GM18909 (cell line): ENCODE measurements at regions not wholly inside any gene's neighbourhood (a gene's known extent, or its start where the extent isn't known, plus 50 kb on each side); places are given as distances from the start of the nearest gene placed in this dataset.
"Not testable (repeated sequence)": the region's sequence is repeated elsewhere in the genome, so short reads cannot be mapped to it uniquely, and the experiment has no call there.

Source experiments
- ATAC-seq: cut with Tn5 transposase; IDR thresholded peaks from one replicate; pipeline ENCODE4 v1.9.1; 2021; ENCODE audit warnings: mild to moderate bottlenecking; ENCODE audit not compliant: unreplicated experiment, poor library complexity

DNA sequence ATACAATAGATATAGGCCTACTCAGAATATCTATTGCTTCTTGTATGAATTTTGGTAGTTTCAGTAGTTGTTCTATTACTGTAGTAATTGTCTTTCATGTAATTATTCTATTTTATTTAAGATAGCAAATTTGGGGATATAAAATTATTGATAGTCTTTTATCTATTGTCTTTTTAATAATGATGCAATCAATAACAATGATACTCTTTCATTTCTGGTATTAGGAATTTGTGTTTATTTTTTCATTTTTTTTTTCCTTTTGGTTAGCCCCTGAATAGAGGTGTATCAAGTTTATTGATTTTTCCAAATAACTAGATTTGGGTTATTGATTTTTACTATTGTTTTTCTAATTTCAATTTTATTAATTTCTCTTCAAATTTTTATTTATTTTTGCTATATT, 1503.7 kb downstream of the REEP3 start:
- no peak for ATAC-seq

GRCh38 chr10:65030263-65030662, 1509.1 kb downstream of the REEP3 start:
- no peak for ATAC-seq

DNA sequence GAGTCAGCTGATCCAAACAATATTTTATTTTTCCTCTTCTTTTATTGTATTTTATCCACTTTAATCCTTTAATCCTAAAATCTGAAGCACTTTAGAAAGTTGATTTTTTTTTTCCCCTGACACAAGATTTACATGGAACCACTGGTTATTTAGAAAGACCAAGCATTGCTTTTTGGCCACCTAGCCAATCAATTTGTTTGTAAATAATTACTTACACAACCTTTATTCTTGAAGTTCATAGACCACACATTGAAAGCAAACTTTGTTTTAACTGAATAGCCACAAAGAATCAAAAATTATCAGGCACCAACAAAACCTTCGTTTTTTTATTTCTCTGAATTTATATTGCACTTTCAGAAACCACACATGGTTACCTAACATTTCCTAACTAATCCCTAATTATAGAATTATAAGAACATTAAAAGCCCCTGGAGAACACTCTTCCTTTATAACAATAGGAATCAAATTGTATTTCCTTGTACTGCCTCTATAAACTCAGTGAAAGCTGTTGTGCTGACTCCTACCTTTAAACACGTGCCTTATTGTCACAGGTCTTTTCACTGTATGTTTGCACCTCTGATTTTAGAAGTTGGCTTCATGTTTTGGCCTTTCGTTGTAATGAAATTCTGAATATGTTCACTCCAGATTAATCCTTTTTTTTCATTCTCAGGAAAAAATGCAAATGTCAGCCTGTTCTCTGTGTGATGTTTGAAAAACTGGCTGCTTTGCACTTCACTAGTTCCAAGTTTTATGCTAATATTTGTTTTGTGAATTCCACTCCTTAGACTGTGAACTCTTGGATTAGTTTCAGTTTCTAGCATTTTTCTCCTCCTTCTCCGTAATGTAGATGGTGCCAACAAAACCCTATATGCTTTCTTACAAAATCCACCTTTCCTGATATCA, 1511.9 kb downstream of the REEP3 start:
- no peak for ATAC-seq

DNA sequence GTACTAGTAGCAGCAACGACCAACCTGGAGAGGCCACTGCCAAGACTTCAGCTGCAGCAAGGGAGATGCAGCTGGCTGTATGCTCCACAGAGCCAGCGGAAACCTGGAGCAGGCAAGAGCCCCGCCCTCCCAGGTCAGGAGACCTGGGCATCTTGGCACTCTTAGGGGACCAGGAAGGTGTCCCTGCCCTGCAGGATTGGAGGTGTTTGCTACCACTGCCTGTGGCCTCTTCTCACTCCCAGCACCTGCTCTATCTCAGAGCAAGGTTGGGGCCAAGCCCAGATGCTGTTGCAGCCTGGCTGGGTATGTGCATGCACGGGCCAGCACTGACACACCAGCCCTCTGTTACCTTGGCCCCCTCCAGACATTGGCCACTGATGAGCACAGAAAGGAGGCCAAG, 1512.8 kb downstream of the REEP3 start:
- ATAC-seq, result no peak

- no peak for ATAC-seq
These were observed 1519.6 kb downstream of the REEP3 start for GRCh38 chr10:65040796-65041195.

GRCh38 chr10:65041307-65041706, 1520.1 kb downstream of the REEP3 start:
- no peak for ATAC-seq

DNA sequence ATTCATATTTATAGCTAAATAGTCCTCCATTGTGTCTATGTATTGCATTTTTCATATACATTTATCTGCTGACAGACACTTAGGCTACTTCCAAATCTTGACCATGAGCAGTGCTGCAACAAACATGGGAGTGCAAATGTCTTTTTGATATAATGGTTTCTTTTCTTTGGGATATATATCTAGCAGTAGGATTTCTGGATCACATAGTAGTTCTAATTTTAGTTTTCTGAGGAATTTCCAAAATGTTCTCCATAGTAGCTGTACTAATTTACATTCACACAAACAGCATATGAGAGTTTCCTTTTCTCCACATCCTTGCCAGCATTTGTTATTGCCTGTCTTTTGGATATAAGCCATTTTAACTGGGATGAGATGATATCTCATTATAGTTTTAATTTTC, 1521.3 kb downstream of the REEP3 start:
- ATAC-seq, result no peak

- no peak for ATAC-seq
These were observed 1525.6 kb downstream of the REEP3 start for GRCh38 chr10:65046831-65047230.

DNA sequence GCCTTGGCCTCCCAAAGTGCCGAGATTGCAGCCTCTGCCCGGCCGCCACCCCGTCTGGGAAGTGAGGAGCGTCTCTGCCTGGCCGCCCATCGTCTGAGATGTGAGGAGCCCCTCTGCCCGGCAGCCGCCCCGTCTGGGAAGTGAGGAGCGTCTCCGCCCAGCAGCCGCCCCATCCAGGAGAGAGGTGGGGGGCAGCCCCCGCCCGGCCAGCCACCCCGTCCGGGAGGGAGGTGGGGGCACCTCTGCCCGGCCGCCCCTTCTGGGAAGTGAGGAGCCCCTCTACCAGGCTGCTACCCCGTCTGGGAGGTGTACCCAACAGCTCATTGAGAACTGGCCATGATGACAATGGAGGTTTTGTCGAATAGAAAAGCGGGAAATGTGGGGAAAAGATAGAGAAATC, 1530.9 kb downstream of the REEP3 start:
- ATAC-seq, result not testable (repeated sequence)

- not testable (repeated sequence) for ATAC-seq
These were observed 1532.2 kb downstream of the REEP3 start for GRCh38 chr10:65053397-65053796.

- ATAC-seq, result not testable (repeated sequence)
These were observed 1532.7 kb downstream of the REEP3 start for GRCh38 chr10:65053831-65054351.

GRCh38 chr10:65054701-65055100, 1533.5 kb downstream of the REEP3 start:
- ATAC-seq, result not testable (repeated sequence)

GRCh38 chr10:65065278-65065677, 1544.1 kb downstream of the REEP3 start:
- no peak for ATAC-seq

DNA sequence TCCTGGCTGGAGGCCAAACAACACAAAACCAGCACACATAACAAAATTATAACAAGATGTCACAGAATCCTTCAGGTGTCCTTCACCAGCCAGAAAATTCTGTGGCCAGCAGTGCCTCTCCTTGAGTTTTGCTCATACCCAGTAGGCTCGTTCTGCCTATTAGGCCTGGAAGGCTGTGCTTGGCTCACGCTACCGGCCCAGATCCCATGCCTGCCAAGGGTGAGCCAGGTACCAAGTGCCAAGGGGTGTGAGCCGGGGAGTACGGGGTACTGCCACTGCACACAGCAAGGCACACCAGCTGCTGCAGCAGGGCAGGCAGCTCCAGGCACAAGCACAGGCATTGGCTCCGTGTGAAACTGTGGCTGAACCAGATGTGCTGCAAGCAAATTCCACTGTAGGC, 1562.0 kb downstream of the REEP3 start:
- no peak for ATAC-seq

DNA sequence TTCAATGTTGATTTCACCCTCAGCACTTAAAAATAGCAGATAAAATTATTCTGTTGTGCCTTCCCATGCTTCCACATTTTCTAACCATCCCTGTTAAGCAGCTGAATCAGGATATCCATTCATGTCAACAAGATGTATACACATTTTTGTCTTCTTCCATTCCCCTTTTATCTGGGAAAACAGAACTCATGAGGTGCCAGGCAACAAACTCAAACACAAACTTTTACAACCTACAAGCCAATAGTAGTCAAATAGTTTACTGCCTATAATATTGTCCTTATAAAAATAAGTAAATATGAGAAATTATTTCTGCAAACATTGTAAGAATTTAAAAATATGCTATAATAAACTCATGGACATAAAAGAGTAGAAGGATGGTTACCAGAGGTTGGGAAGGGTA, 1569.8 kb downstream of the REEP3 start:
- no peak for ATAC-seq

DNA sequence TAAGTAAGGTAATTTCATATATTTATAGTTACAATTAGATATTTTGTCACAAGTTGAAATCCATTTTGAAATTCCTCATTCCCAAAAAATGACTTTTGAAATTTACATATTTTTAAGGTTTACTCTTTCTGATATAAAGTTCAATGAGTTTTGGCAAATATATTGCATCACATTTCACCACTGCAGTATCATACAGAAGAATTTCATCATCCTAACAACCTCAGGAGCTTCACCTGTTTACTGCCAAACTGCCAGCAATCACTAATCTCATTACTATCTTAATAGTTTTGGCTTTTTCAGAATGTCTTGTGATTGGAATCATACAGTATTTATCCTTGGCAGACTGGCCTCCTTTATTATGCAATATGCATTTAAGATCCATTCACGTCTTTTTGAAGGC, 1578.9 kb downstream of the REEP3 start:
- ATAC-seq, result no peak

GRCh38 chr10:65100881-65101280, 1579.7 kb downstream of the REEP3 start:
- not testable (repeated sequence) for ATAC-seq

- ATAC-seq, result no peak
These were observed 1588.8 kb downstream of the REEP3 start for GRCh38 chr10:65110009-65110408.

GRCh38 chr10:65111059-65111458, 1589.9 kb downstream of the REEP3 start:
- not testable (repeated sequence) for ATAC-seq

DNA sequence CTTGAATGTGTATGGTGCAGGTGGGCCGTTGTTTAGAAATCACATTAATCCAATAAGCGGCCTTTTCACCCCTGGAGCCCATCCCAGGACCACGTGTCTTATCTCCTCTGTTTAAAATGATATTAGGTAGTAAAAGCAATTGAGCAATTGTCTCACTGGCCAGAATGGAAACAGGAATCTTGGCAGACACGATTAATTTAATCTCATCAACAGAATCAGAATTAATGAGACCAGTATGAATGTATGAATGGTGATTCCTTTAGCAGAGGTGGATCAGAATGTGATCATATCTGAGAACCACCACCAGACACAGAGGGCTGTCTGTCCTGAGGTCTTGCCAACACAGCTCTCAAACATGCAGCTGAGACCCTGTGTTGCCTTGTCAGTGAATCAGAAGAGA, 1591.4 kb downstream of the REEP3 start:
- no peak for ATAC-seq

DNA sequence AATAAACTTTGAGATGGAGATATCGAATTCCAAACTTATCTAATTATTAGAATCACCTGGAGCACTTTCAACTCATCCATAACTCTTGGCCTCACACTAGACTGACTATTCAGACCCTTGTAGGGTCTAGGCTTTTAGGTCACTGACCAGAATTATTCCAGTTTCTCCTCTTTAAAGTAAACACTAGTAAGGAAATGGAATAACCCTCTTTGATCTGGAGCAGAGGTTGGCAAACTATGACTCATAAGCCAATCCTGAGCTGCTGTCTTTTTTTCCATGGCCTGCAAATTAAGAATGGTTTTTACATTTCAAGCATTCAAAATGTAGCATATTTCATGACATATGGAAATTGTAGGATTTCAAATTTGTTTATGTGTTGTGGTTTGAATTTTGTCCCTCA, 1601.9 kb downstream of the REEP3 start:
- no peak for ATAC-seq

DNA sequence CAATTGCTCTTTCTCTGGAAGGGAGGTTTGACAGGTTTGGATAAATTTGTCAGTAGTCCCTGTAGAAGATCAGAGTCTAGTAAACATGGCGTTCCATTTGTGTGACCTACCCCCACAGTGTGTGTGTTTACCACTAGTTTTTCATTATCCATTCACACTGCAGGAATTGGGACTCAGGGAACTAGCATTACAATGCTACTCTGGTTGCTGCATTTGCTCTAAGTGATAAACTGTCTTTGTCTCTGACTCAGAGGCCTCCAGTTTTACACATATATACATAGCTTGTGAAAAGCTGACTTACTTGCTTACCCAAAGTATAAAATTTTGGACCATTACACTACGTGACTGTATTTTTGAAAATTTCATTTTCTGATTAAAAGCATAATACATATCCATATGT, 1604.0 kb downstream of the REEP3 start:
- ATAC-seq, result no peak
